PC-9 (cell line): ENCODE measurements at regions not wholly inside any gene's neighbourhood (a gene's known extent, or its start where the extent isn't known, plus 50 kb on each side); places are given as distances from the start of the nearest gene placed in this dataset.

Source experiments
- BruUV-seq: library from RNA; stranded (reverse); fragments of 400-500 nt; replicated peaks from 2 replicates; lab custom pipeline; 2021; lab: Mats Ljungman, UMichigan
- CTCF ChIA-PET: fragments of 300-600 bp; sonication (Branson Sonifier 250); formaldehyde crosslinking; loops from one replicate; lab custom pipeline; 2022; ENCODE audit warnings: antibody characterized with exemption; lab: Charles Lee
- POLR2A ChIA-PET: fragments of 300-600 bp; sonication (Branson Sonifier 250); formaldehyde crosslinking; loops from one replicate; lab custom pipeline; 2022; ENCODE audit warnings: antibody characterized with exemption; ENCODE audit not compliant: unreplicated experiment; lab: Charles Lee
- DNase-seq, 2 experiments: peaks; one replicate each; pipeline versions ENCODE4 v3.0.0 to v3.0.0-alpha.2; 2015 to 2022; ENCODE audit warnings: mixed read lengths in 1 of 2
- H2AFZ ChIP-seq: fragments of 200-600 bp; sonication (generic); 2 replicates; pipeline ENCODE4 v1.8.1; 2017; ENCODE audit warnings: antibody characterized with exemption
- H3F3A ChIP-seq: fragments of 200-600 bp; sonication (generic); 2 replicates; pipeline ENCODE4 v1.8.1; 2017; ENCODE audit warnings: antibody characterized with exemption, mild to moderate bottlenecking, low read depth; ENCODE audit not compliant: insufficient read depth
- H3K27ac ChIP-seq: fragments of 200-600 bp; sonication (generic); 2 replicates; pipeline ENCODE4 v1.6.1; 2016; ENCODE audit warnings: mixed run types
- H3K27me3 ChIP-seq: fragments of 200-600 bp; sonication (generic); 2 replicates; pipeline ENCODE4 v1.6.1; 2016; ENCODE audit warnings: low read depth, mixed run types; ENCODE audit not compliant: insufficient read depth
- H3K36me3 ChIP-seq: fragments of 200-600 bp; sonication (generic); 2 replicates; pipeline ENCODE4 v1.6.1; 2016; ENCODE audit warnings: low read depth, mixed run types
- H3K4me1 ChIP-seq: fragments of 200-600 bp; sonication (generic); replicated peaks from 2 replicates; pipeline ENCODE4 v1.6.1; 2016; ENCODE audit warnings: mixed run types; ENCODE audit not compliant: insufficient read depth
- H3K4me2 ChIP-seq: fragments of 200-600 bp; sonication (generic); 2 replicates; pipeline ENCODE4 v1.6.1; 2017; ENCODE audit warnings: mixed run types
- H3K4me3 ChIP-seq: fragments of 200-600 bp; sonication (generic); 2 replicates; pipeline ENCODE4 v1.6.1; 2016; ENCODE audit warnings: mixed run types
- H3K79me2 ChIP-seq: fragments of 200-600 bp; sonication (generic); 2 replicates; pipeline ENCODE4 v1.6.1; 2017; ENCODE audit warnings: low read depth, mixed run types
- H3K9me2 ChIP-seq: fragments of 200-600 bp; sonication (generic); 2 replicates; pipeline ENCODE4 v1.8.1; 2017; ENCODE audit warnings: mild to moderate bottlenecking; ENCODE audit not compliant: insufficient read depth
- H3K9me3 ChIP-seq: fragments of 200-600 bp; sonication (generic); 2 replicates; pipeline ENCODE4 v1.8.1; 2016; ENCODE audit warnings: low read depth; ENCODE audit not compliant: insufficient read depth
- H4K20me1 ChIP-seq: fragments of 200-600 bp; sonication (generic); 2 replicates; pipeline ENCODE4 v1.8.1; 2017; ENCODE audit not compliant: insufficient read depth
- CTCF ChIP-seq: fragments of 200-600 bp; sonication (generic); conservative IDR thresholded peaks from 2 replicates; pipeline ENCODE4 v1.6.1; 2017; ENCODE audit warnings: mixed run types, antibody characterized with exemption, mild to moderate bottlenecking, moderate library complexity
- EZH2 ChIP-seq: fragments of 200-600 bp; sonication (generic); IDR thresholded peaks from 2 replicates; pipeline ENCODE4 v1.8.0; 2017; ENCODE audit warnings: antibody characterized with exemption, low read depth
- intact Hi-C: fragments of 100-400 bp; cut with micrococcal nuclease; formaldehyde crosslinking; loops from one replicate; pipeline ENCODE4 v1.10.0; 2022; ENCODE audit not compliant: unreplicated experiment

- Histone ChIP-seq H4K20me1 (no peaks in the 10 kb centered on the region), H3K4me2 (no peak overlapping the region), H3K79me2 (no peaks in the 10 kb centered on the region), H3K4me3 (no peak overlapping the region), H3K27me3 (peaks cover 13% of the 10 kb centered on the region; the same call in 1 of the 2 replicates), H3K4me1 (peaks cover 11% of the 10 kb centered on the region; the same call in 1 of the 2 replicates), H2AFZ (no peak overlapping the region), H3K9me2 (no peaks in the 10 kb centered on the region), H3K9me3 (no peaks in the 10 kb centered on the region), H3K27ac (no peak overlapping the region), H3F3A (no peaks in the 10 kb centered on the region), H3K36me3 (no peaks in the 10 kb centered on the region)
- TF ChIP-seq CTCF (no peak), EZH2 (no peak)
- DNase-seq: no peak
- CTCF ChIA-PET: no interaction called here
- BruUV-seq: no TSS peak
- intact Hi-C loops: no loop called here
- POLR2A ChIA-PET: no interaction called here
Measured at GRCh38 chr2:15842758-15843666, 97.3 kb upstream of the MYCN start.

GRCh38 chr2:15844211-15844801 lies 96.0 kb upstream of the MYCN start:
- Histone ChIP-seq H3K27ac (no peak overlapping the region), H3K36me3 (no peaks in the 10 kb centered on the region), H3K4me1 (peaks cover 11% of the 10 kb centered on the region; the same call in 1 of the 2 replicates), H3F3A (no peaks in the 10 kb centered on the region), H3K79me2 (no peaks in the 10 kb centered on the region), H2AFZ (no peak overlapping the region), H3K4me3 (no peak overlapping the region), H4K20me1 (no peaks in the 10 kb centered on the region), H3K4me2 (no peak overlapping the region), H3K9me2 (no peaks in the 10 kb centered on the region), H3K27me3 (peaks cover 15% of the 10 kb centered on the region; the same call in 1 of the 2 replicates), H3K9me3 (no peaks in the 10 kb centered on the region)
- TF ChIP-seq CTCF: no peak
- TF ChIP-seq EZH2: no peak
- CTCF ChIA-PET: no interaction called here
- no peak for DNase-seq
- BruUV-seq: no TSS peak
- POLR2A ChIA-PET: no interaction called here
- intact Hi-C loops: no loop called here

- H4K20me1 ChIP-seq: no peaks in the 10 kb centered on the region
- H3K4me3 ChIP-seq: no peak overlapping the region
- CTCF ChIA-PET: no interaction called here
- no peak overlapping the region for H3K4me2 ChIP-seq
- no TSS peak for BruUV-seq
- peaks cover 15% of the 10 kb centered on the region; the same call in 1 of the 2 replicates for H3K27me3 ChIP-seq
- H3K27ac ChIP-seq: no peak overlapping the region
- no peaks in the 10 kb centered on the region for H3K9me2 ChIP-seq
- TF ChIP-seq EZH2 (no peak), CTCF (no peak)
- no peak overlapping the region for H2AFZ ChIP-seq
- no peaks in the 10 kb centered on the region for H3F3A ChIP-seq
- POLR2A ChIA-PET: no interaction called here
- no peaks in the 10 kb centered on the region for H3K79me2 ChIP-seq
- intact Hi-C loops: no loop called here
- no peaks in the 10 kb centered on the region for H3K36me3 ChIP-seq
- H3K9me3 ChIP-seq: no peaks in the 10 kb centered on the region
- H3K4me1 ChIP-seq: peaks cover 6% of the 10 kb centered on the region; the same call in 1 of the 2 replicates
- DNase-seq: no peak
Measured at GRCh38 chr2:15845294-15845693, 95.1 kb upstream of the MYCN start.
